EH (cell line): ENCODE measurements at regions not wholly inside any gene's neighbourhood (a gene's known extent, or its start where the extent isn't known, plus 50 kb on each side); places are given as distances from the start of the nearest gene placed in this dataset.
"Not testable (repeated sequence)": the region's sequence is repeated elsewhere in the genome, so short reads cannot be mapped to it uniquely, and the experiment has no call there.

ENCODE experiments used
- DNase-seq: peaks from one replicate; pipeline ENCODE4 v3.0.0-alpha.2; 2015; ENCODE audit warnings: low read depth

DNA sequence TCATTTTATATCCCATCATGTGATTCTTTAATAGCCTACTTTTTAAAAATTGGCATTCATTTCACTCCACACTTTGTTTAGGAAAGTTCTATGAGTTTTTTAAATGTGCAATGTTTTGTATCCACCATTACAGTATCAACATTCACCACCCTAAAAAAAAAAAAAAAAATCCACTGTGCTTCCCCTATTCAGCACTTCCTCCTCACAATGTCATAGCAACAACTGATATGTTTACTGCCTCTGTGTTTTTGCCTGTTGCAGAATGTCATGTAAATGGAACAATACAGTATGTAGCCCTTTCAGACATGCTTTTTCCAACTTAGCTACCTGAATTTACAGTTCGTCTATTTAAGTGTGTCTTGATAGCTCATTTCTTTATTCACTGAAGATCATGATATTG is 754.2 kb downstream of the FAM181B start:
- no peak for DNase-seq

GRCh38 chr11:81975261-81975900 is 758.3 kb downstream of the FAM181B start:
- DNase-seq: no peak

DNA sequence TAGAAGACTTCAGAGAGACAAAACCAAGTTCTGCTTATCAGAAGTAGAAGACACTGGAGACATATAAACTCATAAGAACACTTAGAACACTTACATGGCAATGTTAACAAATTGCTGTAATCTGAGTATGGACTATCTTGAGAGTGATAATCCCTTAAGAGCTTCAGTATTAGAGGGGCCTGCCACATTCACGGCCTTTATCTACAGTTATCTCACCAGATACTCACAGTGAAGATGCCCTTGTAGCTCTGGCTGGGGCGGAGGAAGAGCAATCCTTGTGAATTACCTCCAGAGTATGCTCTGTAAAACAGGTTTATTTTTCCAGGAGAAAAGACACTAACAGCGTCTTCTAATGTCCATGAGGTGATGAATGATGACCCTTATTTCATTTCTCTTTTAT is 762.8 kb downstream of the FAM181B start:
- no peak for DNase-seq

- DNase-seq: no peak
Observed at GRCh38 chr11:81967242-81967641, 766.4 kb downstream of the FAM181B start.

DNA sequence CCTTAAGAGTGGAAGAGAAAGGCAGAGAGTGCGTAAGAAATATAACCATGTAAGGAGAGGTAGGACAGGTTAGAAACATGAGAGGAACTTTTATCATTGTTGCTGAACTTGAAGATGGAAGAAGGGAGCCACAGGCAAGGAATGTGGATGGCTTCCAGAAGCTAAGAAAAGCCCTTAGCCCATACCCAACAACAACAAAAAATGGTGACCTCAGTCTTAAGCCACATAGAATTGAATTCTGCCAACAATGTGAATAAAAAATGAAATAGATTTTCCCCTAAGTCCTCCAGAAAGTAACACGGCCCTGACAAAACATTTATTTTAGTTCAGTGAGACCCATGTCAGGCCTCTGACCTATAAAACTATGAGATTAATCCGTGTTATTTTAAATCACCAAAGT is 767.3 kb downstream of the FAM181B start:
- DNase-seq: no peak

GRCh38 chr11:81963018-81963417 is 770.6 kb downstream of the FAM181B start:
- DNase-seq: no peak

- no peak for DNase-seq
Observed at GRCh38 chr11:81960443-81960842, 773.2 kb downstream of the FAM181B start.

GRCh38 chr11:81959341-81959740 is 774.3 kb downstream of the FAM181B start:
- DNase-seq: no peak

- DNase-seq: not testable (repeated sequence)
Observed at GRCh38 chr11:81954301-81954700, 779.4 kb downstream of the FAM181B start.

DNA sequence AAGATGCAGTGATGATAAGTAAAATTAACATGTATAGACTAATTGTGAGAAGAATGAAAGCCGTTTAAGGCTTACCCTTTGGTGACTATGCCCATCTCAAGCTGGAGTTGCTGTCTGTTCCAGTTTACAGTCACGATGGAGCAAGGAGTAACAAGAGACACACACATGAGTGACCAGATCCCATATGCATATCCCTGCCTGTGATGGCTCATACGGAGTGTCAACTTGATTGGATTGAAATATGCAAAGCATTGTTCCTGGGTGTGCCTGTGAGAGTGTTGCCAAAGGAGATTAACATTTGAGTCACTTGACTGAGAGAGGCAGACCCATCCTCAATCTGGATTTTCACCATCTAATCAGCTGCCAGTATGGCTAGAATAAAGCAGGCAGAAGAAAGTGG is 786.8 kb downstream of the FAM181B start:
- DNase-seq: no peak

DNA sequence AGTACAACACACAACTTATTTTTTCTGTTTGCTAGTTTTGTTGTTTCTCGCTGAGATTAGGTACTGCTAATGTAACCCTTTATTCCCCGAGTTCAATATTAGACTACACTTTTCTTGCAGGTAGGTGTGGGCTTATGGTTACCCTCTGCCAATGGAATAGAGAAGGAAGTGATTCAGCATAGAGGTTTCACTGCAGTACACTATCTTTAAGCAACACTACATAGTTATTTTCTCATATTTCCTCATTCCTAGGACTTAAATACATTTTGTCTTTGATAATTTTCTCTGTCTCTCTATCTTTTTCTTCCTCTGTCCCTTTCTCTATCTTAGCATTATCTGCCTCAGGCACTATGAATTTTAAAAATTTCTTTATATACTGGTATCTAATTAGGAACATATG is 791.0 kb downstream of the FAM181B start:
- DNase-seq: no peak

GRCh38 chr11:81941998-81942397 is 791.7 kb downstream of the FAM181B start:
- no peak for DNase-seq

DNA sequence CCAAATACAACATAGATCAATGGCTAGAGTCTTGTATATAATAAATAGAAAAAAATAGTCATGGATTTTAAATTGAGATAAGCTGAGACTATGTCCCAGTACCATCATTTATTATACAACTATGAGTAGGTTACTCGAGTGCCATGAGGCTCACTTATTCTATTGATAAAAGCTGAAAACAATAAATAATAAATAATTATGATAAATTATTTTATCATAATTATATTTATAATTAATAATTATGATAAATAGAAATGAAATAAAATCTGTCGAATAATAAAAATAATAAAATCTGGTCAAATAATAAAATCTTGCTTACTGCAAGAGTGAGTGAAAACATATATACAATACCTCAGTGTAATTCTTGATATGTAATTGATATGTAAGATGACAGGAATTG is 801.4 kb downstream of the FAM181B start:
- DNase-seq: no peak

GRCh38 chr11:81920205-81920604 is 813.5 kb downstream of the FAM181B start:
- no peak for DNase-seq

DNA sequence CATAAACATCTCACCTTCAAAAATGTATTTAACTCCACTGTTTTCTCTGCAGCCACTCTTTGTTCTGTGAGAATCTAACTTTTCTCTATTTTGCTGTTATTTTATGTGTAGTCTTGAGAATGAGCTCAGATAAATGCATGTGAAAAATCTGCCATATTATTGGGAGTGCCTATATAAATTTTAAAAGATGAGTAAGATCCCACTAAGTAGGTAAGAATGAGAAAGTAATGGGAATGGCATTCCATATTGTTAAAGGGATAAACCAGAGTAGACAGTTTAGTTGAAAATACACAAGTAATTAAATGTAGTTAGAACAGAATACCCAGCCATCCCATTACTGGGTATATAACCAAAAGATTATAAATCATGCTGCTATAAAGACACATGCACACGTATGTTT is 817.2 kb downstream of the FAM181B start:
- no peak for DNase-seq

DNA sequence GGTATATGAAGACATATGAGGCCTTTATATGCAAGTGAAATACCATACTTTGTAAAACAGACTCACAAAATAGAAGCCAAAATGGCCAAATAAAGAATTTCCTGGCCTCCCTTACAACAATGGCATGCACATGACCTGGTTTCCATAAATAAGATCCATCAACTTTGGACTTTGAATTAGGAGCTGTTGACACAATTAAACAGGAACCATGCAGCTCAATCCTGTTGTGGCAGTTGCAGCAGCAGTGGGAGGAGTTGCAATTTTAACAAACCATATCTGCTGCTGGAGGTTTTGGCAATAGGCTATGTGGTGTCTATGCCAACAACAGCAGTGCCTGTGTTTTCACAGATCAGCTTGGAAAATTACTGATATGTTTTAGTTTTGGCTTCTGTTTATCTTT is 818.6 kb downstream of the FAM181B start:
- DNase-seq: no peak

GRCh38 chr11:81913793-81914192 is 819.9 kb downstream of the FAM181B start:
- DNase-seq: no peak

DNA sequence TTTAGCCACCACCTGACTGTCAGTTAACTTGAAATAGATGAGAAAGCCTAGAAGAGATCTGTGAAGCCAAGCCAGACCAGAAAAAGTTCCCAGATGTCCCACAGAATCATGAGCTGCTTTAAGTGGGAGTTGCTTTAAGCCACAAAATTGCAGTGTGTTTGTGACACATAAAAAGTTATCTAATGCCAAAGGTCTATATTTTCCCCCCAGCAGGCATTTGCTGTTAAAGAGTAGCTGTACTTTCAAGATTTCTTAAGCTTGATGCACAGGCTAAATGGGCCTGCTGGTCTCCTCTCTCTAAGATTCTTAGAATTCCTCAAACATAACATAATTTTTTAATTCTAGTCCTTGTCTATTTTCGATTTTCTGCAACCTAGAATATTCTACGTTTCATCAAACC is 825.7 kb downstream of the FAM181B start:
- no peak for DNase-seq

GRCh38 chr11:81899156-81899555 is 834.5 kb downstream of the FAM181B start:
- no peak for DNase-seq

DNA sequence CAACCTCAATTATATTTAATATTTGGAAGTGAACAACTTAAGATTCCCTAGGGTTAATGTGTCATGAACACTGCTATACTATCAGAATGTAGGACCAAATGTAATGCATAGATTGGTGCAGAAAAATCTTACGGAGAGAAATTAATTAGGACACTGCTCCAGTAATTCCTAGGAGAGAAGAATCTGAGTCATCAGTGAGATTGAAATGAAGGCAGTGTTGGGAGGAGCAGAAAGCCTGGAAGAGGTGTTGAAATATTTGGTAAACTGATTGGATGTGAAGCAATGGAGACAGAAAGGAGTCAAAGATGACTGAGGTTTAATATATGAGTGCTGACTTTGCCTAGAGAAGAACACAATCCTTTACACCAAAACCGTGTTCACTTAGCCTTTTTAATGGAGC is 836.0 kb downstream of the FAM181B start:
- DNase-seq: no peak

GRCh38 chr11:81895258-81895657 is 838.4 kb downstream of the FAM181B start:
- DNase-seq: no peak

GRCh38 chr11:81892770-81893635 is 840.7 kb downstream of the FAM181B start:
- DNase-seq: no peak

DNA sequence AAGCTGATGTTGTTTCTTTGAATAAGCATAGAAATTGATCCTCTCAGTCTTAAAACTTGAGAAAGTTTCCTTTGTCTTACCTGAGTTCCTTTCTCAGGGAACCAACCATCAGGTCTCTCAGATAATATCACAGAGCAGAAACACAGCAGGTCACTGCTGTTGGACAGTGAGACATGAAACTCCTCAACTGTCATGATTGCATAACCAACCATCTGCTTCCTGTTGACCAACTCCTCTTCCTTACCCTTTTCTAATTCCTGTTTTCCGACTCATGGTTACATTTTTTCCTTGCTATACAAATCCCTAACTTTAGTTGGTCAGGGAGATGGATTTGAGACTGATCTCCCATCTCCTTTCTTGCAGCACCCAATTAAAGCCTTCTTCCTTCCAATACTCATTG is 845.3 kb downstream of the FAM181B start:
- DNase-seq: no peak

- no peak for DNase-seq
Observed at GRCh38 chr11:81887671-81888070, 846.0 kb downstream of the FAM181B start.
